Neural progenitor cell (in vitro differentiated cells): ENCODE measurements at regions not wholly inside any gene's neighbourhood (a gene's known extent, or its start where the extent isn't known, plus 50 kb on each side); places are given as distances from the start of the nearest gene placed in this dataset.

Experiments
- EZH2 ChIP-seq: fragments of 200-600 bp; sonication (generic); IDR thresholded peaks from 2 replicates; pipeline ENCODE4 v1.6.1; 2017; ENCODE audit warnings: antibody characterized with exemption, mild to moderate bottlenecking, moderate library complexity
- EZH2phosphoT487 ChIP-seq: fragments of 200-600 bp; sonication (generic); IDR thresholded peaks from 2 replicates; pipeline ENCODE4 v1.6.1; 2017; ENCODE audit warnings: antibody characterized with exemption
- TF ChIP-seq, protein P1 (sequence below): fragments of 200-600 bp; sonication (generic); IDR thresholded peaks from 2 replicates; pipeline ENCODE4 v1.5.1; 2017; ENCODE audit warnings: antibody characterized with exemption, mild to moderate bottlenecking

DNA sequence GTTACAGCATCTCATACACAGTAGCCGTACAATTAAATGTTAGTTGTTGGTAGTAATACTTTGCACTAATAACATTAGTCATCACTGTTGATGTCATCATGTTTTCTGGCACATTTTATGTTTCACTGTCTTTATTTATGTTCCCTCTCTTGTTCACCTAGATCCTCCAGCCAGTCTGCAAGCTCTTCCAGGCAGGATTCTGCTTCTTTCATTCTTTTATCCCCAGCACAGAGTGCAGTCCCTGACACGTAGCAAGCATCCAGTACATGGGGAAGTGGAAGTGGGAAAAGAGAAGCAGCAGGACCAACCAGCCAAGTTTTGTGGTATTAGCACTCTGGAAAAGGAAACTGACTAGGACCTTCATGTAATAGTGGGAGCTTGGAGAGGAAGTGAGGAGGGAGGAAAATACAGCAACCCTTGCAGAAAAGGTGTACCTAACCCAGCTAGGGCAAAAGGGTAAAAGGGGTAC, 89.7 kb upstream of the SLC44A1 start:
- TF ChIP-seq, protein P1, sequence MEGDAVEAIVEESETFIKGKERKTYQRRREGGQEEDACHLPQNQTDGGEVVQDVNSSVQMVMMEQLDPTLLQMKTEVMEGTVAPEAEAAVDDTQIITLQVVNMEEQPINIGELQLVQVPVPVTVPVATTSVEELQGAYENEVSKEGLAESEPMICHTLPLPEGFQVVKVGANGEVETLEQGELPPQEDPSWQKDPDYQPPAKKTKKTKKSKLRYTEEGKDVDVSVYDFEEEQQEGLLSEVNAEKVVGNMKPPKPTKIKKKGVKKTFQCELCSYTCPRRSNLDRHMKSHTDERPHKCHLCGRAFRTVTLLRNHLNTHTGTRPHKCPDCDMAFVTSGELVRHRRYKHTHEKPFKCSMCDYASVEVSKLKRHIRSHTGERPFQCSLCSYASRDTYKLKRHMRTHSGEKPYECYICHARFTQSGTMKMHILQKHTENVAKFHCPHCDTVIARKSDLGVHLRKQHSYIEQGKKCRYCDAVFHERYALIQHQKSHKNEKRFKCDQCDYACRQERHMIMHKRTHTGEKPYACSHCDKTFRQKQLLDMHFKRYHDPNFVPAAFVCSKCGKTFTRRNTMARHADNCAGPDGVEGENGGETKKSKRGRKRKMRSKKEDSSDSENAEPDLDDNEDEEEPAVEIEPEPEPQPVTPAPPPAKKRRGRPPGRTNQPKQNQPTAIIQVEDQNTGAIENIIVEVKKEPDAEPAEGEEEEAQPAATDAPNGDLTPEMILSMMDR: no peak
- TF ChIP-seq EZH2 (no peak), EZH2phosphoT487 (no peak)
